CD4-positive, alpha-beta T cell treated with Interleukin-21 for 1 hour (primary cell): ENCODE measurements at regions not wholly inside any gene's neighbourhood (a gene's known extent, or its start where the extent isn't known, plus 50 kb on each side); places are given as distances from the start of the nearest gene placed in this dataset.
"Not testable (repeated sequence)": the region's sequence is repeated elsewhere in the genome, so short reads cannot be mapped to it uniquely, and the experiment has no call there.

Experiments
- DNase-seq: peaks from one replicate; pipeline ENCODE4 v3.0.0-alpha.2; 2020

- peak; percentile 39 for DNase-seq
These were observed 70.3 kb downstream of the ARL9 start for GRCh38 chr4:56575820-56576429.

GRCh38 chr4:56592417-56592816, 86.8 kb downstream of the ARL9 start:
- not testable (repeated sequence) for DNase-seq
